HG03108 (cell line): ENCODE measurements at regions not wholly inside any gene's neighbourhood (a gene's known extent, or its start where the extent isn't known, plus 50 kb on each side); places are given as distances from the start of the nearest gene placed in this dataset.

Experiments
- ATAC-seq: cut with Tn5 transposase; IDR thresholded peaks from one replicate; pipeline ENCODE4 v1.9.1; 2021; ENCODE audit warnings: moderate library complexity; ENCODE audit not compliant: unreplicated experiment

DNA sequence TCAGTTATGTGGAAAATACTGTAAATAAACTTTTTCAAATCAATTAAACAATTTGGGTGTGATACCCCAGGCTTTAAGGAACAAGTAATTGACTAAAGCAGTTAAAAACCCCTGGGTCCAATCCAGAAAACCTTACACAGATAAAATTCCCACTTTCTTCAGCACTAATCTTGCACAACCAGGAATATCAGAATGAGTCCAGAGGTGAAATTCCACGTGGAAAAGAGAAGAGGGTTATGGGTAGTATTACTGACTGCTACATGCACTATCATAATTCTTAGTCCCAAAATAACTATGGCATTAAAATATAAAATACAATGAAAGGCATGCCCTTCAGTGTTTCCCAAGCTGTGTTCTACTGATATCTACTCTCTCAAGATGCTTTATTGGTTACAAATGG is 135.7 kb upstream of the STEAP4 start:
- no peak for ATAC-seq

DNA sequence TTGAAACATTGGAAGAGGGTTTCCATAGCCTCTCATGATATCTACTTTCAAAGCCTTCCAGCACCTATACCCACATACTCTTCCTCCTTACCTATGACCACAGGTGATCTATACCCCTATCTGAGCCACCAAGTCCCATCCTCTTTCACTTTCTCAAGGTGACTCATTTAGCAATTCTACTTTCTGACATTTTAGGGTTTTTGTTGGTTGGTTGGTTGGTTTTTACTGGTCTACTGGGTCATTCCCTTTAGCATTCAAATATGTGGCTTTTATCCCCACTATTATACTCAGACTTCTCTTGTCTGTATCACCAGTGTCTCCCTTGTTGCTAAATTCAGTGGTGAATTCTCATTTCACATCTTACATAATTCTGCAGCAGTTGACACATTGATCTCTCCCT is 130.4 kb upstream of the STEAP4 start:
- ATAC-seq = no peak

DNA sequence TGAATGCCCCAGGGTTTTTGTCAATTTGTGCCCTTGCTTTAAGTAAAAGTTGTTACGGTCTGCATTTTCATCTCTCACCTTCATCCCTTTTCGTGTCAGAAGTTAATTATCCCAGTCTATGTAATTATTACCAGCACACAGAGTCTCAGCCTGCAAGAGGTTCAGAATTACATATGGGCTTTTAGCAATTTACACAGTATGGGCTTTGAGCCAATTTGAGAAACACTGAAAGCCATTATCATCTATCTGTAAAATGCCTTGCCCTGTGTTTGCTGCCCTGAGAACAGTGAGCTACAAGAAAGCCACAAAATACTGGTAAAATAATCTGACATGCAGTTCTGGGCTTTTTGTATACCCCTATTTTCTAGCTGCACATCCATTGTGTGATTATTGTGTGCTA is 125.6 kb upstream of the STEAP4 start:
- ATAC-seq = no peak

DNA sequence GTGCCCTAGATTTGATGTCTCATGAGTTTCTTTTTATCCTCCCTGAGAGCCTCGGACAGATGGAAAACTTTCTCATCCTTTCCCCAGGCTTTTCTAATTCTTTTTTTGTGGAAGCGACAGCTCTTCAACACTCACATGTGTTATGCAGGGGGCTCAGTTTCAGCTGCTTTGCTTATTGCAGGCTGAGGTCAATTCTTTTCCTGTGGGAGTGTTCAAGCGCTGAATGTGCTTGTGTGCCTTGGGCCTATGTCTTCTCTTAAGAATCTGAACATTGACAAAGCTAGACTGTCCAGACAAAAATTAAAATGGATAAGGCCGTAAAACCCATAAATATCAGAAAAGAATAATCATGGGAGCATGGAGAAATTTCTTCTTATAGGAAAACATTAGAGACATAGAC is 125.2 kb upstream of the STEAP4 start:
- no peak for ATAC-seq

DNA sequence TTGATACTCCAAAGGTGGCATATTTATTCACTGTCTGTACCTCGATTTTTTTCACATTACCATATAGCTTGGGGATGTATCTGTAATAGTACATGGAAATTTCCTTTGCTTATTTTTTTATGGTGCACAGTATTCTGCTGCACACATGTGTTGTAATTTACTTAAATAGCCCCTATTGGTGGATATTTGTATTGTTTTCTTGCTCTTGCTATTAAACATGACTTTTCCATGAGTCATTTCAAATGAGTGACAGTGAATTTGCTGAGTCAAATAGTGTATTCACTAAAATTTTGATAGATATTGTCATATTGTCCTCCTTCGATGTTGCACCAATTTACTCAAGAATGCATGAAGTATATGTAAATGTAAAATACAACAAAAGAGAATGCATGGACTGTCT is 122.7 kb upstream of the STEAP4 start:
- ATAC-seq = no peak

DNA sequence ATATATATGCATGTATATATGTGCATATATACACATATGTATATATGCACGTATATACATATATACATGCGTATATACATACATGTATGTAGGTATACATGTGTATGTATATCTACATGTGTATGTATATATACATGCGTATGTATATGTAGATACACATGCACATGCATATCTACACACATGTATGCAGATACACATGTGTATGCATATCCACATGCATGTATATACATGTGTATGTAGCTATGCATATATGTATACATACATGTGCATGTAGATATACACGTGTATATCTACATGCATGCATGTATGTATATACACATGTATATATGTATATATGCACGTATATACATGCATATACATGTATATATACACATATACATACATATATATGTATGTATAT is 95.8 kb upstream of the STEAP4 start:
- no peak for ATAC-seq

DNA sequence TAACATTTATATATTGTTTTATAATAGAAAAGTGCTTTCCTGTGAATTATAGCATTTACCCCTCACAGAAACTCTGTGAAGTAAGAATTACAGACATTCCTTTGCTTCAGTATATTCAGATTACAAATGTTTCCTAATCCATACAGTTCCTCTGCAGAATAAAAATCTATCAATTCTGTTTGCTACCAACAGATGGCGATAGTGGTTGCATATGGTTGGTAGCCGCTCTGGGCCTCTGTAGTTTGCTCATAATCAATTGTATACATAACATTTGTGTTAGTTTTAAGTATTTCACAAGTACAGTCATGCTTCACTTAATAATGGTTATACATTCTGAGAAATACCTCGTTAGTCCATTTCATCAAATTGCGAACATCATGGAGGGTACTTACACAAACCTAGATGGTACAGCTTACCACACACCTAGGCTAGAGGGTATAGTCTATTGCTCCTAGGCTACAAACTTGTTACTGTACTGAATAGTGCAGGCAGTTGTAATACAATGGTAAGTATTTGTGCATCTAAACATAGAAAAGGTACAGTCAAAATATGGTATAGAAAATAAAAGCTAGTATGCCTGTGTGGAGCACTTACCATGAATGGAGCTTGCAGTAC is 94.4 kb upstream of the STEAP4 start:
- peak; percentile 42 for ATAC-seq

DNA sequence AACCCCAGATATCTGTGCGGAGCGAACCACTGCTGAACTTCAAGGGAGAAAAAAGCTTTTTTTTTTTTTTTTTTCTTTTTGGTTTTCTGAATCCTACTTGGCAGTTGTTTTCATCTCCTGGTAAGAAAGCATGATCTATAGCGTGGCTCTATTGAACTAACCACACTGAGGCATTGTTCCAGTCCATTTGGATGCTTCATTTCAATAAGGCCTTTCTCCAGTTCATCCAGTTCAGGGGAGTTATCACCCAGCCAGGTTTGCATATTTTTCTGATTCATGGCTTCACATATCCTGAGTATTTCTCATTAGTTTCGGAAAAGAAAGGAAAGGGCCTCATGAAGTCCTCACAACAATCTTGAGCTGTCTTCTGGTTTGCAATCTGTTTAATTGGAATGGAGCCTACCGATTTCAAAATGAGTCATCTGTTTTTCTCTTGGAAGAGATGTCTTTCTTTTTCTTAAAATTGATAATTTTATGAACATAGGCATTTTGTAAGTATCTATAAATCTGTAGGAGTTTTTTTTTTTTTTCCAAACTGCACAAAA is 93.1 kb upstream of the STEAP4 start:
- no peak for ATAC-seq

DNA sequence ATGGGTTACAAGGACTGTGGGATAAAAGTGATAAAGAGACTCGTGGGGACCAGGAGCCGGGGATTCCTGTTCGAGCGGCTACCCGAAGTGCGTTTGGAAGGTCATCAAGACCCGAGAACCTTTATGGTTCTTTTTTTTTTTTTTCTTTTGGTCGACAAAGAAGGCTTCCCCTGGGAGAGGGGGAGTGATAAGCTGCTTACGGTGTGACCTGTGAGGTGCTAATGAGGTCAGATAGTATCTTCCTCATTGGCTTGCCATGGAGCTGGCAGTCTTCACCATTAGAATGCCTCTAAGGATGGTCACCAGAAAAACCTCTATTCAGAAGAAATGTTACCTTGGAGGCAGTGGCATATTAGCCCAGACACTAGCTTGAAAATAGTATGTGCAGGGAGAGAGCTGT is 92.3 kb upstream of the STEAP4 start:
- no peak for ATAC-seq

DNA sequence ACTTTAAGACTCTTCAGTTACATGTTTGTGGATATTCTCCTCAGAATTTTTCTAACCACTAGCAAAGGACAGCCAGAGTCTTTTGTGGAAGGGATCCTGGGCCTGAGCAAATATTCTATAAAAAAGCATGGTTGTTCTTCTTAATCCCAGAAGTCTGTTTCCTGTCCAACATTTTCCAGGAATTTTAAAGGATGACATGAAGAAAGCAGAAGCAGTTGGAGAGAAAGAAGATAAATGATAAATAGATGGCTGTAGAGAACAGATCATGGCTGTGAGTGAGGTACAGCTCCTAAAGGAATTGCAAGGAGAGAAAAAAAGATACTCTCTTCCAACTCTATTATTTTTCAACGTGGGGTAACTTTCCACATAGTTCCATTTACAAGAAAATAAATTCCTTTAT is 91.8 kb upstream of the STEAP4 start:
- ATAC-seq = no peak

DNA sequence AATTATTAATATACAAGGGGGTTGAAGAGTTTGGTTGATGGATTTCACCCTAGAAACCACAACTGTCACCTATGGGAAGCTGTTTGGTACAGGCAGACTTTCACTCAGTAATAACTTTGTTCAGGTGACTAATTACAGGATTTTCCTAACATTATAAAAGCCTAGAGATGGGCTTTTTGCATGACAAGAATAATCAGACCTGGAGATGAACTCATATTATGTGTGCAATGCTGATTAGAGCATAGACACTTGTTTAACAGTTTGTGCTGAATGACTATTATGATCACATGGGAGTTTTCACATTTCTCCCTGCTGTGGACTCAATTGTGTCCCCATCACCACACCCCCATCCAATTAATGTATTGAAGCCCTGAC is 90.2 kb upstream of the STEAP4 start:
- peak; percentile 24 for ATAC-seq

DNA sequence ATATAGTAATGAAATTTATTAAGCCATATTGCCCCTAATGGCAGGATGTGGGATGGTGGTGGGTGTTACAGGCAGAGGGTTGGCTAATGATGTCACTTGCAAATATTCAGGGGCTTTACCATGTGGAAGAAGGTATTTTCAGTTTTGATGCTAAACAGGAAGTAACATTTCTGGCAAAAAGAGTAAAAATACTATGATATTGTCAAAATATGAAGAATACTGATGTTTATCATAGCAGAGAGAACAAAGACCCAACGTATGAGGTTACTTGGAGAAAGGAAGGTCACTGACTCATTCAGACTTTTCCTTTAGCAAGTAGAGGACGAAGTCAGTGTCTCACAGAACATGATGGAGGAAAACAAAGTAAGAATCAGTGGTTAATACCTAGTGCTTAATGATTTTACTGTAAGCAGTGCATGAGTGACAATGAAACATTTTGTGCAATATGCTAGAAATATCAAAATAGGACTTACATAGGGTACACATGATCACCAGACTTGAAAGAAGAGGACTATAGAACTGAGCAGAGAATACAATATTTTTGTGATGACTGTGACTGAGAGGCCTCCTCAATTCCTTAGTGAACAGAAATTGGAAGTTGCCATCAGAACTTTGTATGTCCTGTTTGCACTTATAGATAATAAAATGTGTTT is 89.7 kb upstream of the STEAP4 start:
- peak; percentile 74 for ATAC-seq

DNA sequence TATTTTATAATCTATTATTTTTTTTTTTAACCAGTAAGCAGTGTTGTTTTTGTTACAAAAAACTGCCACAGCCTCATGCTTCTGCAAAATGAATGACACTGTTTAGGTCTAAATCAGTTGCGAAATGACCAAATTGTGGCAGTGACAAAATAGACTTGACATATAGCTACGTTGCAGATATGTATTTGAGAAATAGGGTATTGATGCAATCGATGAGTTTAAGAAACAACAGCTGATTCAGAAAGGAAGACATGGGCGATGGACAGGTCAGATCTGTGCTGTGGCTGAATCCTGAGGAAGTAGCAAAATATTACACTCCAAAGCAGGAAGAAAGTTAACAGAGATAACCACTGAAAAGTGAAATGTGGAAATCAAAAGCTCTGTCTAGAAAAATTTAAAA is 89.0 kb upstream of the STEAP4 start:
- no peak for ATAC-seq

DNA sequence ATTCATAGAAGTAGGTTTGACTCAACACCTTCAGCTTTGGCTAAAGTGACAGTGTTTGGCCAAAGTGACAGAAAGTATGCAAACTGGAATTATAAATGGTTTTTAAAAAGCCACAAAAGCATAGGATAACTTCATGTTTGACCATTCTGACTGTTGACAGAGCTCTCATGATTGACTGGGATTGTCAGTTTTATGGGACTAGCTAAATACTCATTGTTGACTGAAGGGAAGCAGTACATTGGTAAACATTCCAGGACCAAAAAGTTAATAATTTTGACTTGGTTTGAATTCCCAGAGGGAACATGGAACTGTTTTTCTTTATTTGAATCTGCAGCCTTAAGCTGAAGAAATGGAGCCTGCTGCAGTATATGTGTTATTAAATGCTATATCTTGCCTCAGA is 84.6 kb upstream of the STEAP4 start:
- ATAC-seq = no peak

DNA sequence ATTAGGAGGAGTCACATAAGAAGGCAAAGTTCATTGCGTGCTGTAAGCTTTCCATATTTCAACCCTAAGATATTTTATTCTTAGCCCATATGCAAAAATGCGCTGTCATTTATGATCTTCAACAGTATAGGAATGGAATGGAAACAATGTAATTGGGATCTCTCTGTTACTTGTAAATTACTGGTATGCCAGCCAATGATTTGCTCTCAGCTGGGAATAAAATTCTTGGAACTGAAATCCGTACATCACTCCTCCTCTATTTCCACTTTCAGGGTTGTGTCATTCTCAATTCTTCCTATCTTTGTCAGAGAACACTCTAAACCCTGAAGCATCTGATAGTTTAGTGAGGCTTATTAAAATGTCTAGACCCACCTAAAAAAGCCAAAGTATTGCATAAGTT is 80.7 kb upstream of the STEAP4 start:
- no peak for ATAC-seq

DNA sequence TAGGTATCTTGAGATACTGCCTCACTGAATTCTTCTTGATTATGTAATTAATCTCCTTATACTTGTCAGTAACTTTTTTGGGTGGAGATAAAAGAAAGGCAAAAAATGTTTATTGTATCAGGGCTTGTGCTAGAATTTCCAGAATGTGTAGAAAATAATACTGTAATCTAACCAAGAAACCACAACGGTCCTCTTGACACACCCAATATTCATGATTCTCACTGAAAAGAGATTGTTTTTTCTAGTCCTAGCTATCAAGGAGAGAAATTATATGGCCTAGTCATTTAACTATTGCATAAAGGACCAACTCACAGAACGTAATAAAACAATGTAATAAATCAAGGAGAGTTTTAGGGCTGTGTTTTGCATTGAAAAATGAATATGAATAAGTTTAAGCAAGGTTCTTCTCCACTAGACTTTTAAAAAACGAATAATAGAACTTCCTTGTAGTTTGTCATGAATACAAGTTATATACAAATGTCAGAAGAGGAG is 80.0 kb upstream of the STEAP4 start:
- no peak for ATAC-seq

DNA sequence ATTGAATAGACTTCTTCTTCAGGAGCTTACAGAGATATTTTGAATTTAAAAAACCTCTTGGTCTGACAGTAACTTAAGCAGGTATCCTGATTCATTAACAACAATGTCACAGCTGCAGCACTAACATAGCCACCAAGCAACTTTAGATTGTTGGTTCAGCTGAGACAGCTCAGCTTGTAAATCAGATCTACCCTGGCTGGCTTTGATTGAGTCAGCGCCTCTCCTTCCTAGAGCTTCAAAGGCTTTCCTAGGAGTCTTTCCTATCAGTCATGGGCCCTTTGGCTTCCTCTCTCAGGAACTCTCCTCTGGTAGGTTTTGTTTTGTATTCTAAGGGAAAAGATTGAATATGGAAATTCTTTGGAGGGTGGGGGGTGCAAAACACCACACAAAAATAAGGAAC is 70.7 kb upstream of the STEAP4 start:
- no peak for ATAC-seq

DNA sequence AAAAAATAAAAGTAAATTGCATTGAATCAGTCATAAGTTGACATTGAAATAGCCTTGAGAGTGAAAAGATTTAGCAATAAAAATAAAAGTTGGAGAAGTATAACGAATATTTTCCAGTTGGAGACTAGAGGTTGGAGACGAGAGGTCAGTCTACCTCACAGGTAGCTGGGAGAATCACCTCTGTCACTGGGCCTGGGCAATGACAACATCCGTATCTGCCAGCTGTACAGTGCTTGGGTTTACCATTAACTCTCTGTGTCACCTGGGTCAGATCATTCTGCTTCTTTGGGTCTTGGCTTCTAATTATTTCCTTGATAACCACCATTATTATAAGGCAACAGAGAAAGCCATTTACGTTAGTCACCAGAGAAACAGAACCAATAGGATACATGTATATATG is 62.0 kb upstream of the STEAP4 start:
- no peak for ATAC-seq

DNA sequence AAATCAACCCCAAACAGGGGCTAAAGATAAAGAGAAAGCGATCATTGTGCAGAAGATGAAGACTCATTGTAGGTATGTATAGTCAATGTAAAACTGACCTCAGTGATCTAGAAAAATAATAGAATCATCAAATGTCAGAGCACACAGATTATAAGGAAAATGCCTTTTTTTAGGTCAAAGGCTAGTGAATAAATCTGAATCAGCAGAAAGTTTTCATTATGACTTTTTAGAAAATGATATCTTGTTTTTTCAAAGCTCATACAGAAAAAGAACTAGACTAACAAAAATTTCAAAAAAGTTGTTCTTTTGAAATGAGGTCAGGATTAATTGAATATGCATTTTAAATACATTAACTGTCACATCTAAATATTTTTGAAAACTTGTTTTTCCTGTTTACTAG is 60.2 kb upstream of the STEAP4 start:
- ATAC-seq = no peak

DNA sequence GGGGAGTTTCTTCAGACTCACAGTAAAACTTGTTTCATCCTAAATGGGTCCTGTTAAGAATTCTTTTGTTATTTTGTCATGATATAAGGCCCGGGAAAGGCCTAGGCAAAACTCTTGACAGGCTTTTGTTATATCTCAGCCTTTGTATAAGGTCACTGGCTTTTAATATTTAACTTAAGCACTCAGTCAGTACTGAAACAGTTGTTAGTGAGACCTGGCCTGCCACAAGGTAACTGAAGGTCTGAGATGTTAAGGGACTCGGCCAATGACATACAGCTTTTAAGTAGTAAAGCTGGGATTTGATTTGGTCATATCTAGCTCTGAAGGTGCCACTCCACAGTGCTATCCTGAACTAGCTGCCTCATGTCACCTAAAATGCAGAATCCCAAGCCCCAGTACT is 57.2 kb upstream of the STEAP4 start:
- no peak for ATAC-seq

DNA sequence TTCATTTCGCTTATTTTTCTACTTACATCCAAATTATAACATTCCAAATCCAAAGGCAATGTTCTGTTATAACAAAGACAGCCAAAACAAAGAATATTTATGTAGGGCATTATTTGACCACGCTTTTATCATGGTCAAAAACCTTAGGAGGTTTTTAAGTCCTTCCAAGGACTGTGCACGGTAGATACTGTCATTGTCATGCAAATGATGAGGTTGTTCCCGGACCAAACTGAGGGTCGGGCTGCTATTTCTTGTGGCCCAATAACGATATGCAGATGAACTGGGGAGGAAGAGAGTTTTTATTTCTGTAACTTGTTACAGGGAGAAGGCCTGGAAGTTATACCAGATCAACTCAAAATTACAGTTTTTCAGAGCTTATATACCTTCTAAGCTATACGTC is 56.6 kb upstream of the STEAP4 start:
- ATAC-seq = no peak

DNA sequence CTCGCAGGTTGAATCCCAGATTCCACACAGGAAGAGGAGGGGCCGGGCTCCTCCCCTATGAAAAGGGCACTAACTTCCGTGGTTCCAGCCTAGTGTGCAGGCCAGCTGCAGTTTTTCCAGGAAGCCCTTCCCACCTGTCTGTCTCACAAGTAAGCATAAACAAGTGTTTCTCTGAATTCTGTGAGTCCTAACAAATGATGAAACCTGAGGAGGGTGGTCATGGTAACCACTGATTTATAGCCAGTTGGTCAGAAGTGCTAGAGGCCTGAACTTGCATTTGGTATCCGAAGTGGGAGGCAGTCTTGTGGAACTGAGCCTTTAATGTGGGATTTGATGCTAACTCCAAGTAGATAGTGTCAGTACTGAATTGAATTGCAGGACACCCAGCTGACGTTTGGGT is 54.7 kb upstream of the STEAP4 start:
- no peak for ATAC-seq

DNA sequence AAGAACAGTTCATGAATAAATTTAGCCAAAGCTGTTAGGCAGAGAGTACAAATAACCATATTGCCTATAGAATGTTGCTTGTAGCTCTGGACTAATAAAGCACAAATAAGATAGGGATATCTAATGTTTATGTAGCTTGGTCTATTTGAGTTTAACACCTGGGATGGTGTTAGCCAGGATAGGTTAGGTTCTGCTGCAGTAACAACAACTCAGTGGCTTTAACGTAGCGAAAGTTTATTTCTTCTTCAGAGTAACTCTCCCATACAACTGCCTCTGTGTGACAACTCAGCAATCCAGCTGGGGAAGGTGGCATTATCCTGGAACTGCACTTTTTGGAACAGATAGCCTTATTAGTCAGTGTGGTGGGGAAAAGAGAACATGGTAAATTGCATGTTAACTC is 52.2 kb upstream of the STEAP4 start:
- no peak for ATAC-seq
